ENCODE measurements at regions not wholly inside any gene's neighbourhood (a gene's known extent, or its start where the extent isn't known, plus 50 kb on each side); places are given as distances from the start of the nearest gene placed in this dataset.
"Not testable (repeated sequence)": the region's sequence is repeated elsewhere in the genome, so short reads cannot be mapped to it uniquely, and the experiment has no call there.

DNA sequence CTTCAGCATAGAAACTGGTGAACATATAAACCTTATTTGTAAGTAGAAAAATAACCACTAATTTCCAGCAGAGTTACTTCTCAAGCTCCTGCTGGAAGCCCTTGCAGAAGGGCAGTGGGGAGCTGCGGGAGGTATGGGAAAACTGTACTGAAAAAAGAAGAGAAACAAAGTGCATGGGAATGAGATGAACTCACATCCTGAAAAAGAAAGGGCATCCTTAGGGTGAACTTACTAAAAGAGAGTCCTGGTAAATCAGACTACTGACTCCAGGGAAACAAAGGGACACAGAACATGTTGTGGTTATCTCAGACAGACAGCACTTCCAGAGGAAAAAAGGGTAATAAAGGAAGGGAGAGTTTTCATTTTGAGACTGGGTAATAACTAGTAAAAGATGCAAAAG lies 515.1 kb downstream of the RPL10L start:
- Mint-ChIP-seq H3K4me1 (ENCODE audit: low read depth, unreplicated experiment) (no peaks in the 10 kb centered on the region), H3K27me3 (ENCODE audit: unreplicated experiment) (no peaks in the 10 kb centered on the region), H3K4me3 (ENCODE audit: unreplicated experiment) (no peak overlapping the region), H3K27ac (ENCODE audit: unreplicated experiment) (no peak overlapping the region), H3K36me3 (ENCODE audit: unreplicated experiment) (no peaks in the 10 kb centered on the region), H3K9me3 (ENCODE audit: unreplicated experiment) (no peaks in the 10 kb centered on the region)
- DNase-seq = no peak
- TF ChIP-seq, protein P1, sequence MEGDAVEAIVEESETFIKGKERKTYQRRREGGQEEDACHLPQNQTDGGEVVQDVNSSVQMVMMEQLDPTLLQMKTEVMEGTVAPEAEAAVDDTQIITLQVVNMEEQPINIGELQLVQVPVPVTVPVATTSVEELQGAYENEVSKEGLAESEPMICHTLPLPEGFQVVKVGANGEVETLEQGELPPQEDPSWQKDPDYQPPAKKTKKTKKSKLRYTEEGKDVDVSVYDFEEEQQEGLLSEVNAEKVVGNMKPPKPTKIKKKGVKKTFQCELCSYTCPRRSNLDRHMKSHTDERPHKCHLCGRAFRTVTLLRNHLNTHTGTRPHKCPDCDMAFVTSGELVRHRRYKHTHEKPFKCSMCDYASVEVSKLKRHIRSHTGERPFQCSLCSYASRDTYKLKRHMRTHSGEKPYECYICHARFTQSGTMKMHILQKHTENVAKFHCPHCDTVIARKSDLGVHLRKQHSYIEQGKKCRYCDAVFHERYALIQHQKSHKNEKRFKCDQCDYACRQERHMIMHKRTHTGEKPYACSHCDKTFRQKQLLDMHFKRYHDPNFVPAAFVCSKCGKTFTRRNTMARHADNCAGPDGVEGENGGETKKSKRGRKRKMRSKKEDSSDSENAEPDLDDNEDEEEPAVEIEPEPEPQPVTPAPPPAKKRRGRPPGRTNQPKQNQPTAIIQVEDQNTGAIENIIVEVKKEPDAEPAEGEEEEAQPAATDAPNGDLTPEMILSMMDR (IDR thresholded peaks at IDR 0.05; ENCODE audit: partially characterized antibody, unreplicated experiment) = no peak

- TF ChIP-seq, protein P1 (IDR thresholded peaks at IDR 0.05; ENCODE audit: partially characterized antibody, unreplicated experiment) = no peak
- no peak for DNase-seq
- no peaks in the 10 kb centered on the region for H3K4me1 Mint-ChIP-seq (ENCODE audit: low read depth, unreplicated experiment)
- H3K36me3 Mint-ChIP-seq (ENCODE audit: unreplicated experiment) = peaks cover 14% of the 10 kb centered on the region
- no peak overlapping the region for H3K27ac Mint-ChIP-seq (ENCODE audit: unreplicated experiment)
- no peak overlapping the region for H3K4me3 Mint-ChIP-seq (ENCODE audit: unreplicated experiment)
- peaks cover 11% of the 10 kb centered on the region for H3K9me3 Mint-ChIP-seq (ENCODE audit: unreplicated experiment)
- H3K27me3 Mint-ChIP-seq (ENCODE audit: unreplicated experiment) = no peaks in the 10 kb centered on the region
Observed at GRCh38 chr14:46108228-46108627, 543.4 kb downstream of the RPL10L start.

GRCh38 chr14:46100901-46101300 lies 550.7 kb downstream of the RPL10L start:
- DNase-seq; H3K9me3 Mint-ChIP-seq (ENCODE audit: unreplicated experiment); H3K27me3 Mint-ChIP-seq (ENCODE audit: unreplicated experiment); H3K4me3 Mint-ChIP-seq (ENCODE audit: unreplicated experiment); H3K36me3 Mint-ChIP-seq (ENCODE audit: unreplicated experiment); H3K4me1 Mint-ChIP-seq (ENCODE audit: low read depth, unreplicated experiment); H3K27ac Mint-ChIP-seq (ENCODE audit: unreplicated experiment): not testable (repeated sequence)

DNA sequence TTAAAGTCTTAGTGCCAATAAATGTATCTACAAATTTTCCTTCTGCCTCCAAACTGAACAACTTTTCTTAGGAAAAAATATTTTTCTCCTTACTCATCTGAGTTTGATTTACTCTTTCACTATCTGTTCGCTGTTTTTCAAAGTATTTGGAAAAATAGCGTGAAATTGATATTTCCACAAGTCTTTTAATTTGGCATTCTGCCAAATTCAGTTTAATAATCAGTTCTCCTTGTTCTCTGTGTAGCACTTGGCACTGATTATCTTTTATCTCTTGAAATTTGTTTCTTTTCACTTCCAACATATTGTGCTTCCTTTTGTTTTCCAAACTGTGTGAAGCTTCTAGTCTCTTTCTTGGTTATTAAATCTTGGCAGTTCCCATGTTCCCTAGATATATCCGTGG lies 559.8 kb downstream of the RPL10L start:
- no peaks in the 10 kb centered on the region for H3K36me3 Mint-ChIP-seq (ENCODE audit: unreplicated experiment)
- no peaks in the 10 kb centered on the region for H3K9me3 Mint-ChIP-seq (ENCODE audit: unreplicated experiment)
- H3K27me3 Mint-ChIP-seq (ENCODE audit: unreplicated experiment) = no peaks in the 10 kb centered on the region
- TF ChIP-seq, protein P1 (IDR thresholded peaks at IDR 0.05; ENCODE audit: partially characterized antibody, unreplicated experiment) = no peak
- no peak overlapping the region for H3K27ac Mint-ChIP-seq (ENCODE audit: unreplicated experiment)
- DNase-seq = no peak
- H3K4me1 Mint-ChIP-seq (ENCODE audit: low read depth, unreplicated experiment) = peaks cover 4% of the 10 kb centered on the region
- H3K4me3 Mint-ChIP-seq (ENCODE audit: unreplicated experiment) = no peak overlapping the region

GRCh38 chr14:46087604-46088003 lies 564.0 kb downstream of the RPL10L start:
- Mint-ChIP-seq H3K27ac (ENCODE audit: unreplicated experiment) (no peak overlapping the region), H3K4me1 (ENCODE audit: low read depth, unreplicated experiment) (no peaks in the 10 kb centered on the region), H3K4me3 (ENCODE audit: unreplicated experiment) (no peak overlapping the region), H3K36me3 (ENCODE audit: unreplicated experiment) (no peaks in the 10 kb centered on the region), H3K9me3 (ENCODE audit: unreplicated experiment) (no peaks in the 10 kb centered on the region), H3K27me3 (ENCODE audit: unreplicated experiment) (no peaks in the 10 kb centered on the region)
- no peak for DNase-seq
- TF ChIP-seq, protein P1 (IDR thresholded peaks at IDR 0.05; ENCODE audit: partially characterized antibody, unreplicated experiment) = no peak

GRCh38 chr14:46074061-46074460 lies 577.5 kb downstream of the RPL10L start:
- Mint-ChIP-seq H3K4me3 (ENCODE audit: unreplicated experiment) (no peak overlapping the region), H3K4me1 (ENCODE audit: low read depth, unreplicated experiment) (no peaks in the 10 kb centered on the region), H3K36me3 (ENCODE audit: unreplicated experiment) (no peaks in the 10 kb centered on the region), H3K27me3 (ENCODE audit: unreplicated experiment) (no peaks in the 10 kb centered on the region), H3K27ac (ENCODE audit: unreplicated experiment) (no peak overlapping the region), H3K9me3 (ENCODE audit: unreplicated experiment) (no peaks in the 10 kb centered on the region)
- no peak for DNase-seq
- TF ChIP-seq, protein P1 (IDR thresholded peaks at IDR 0.05; ENCODE audit: partially characterized antibody, unreplicated experiment) = no peak
